Pancreas (tissue), 10 donors: ENCODE measurements at regions not wholly inside any gene's neighbourhood (a gene's known extent, or its start where the extent isn't known, plus 50 kb on each side); places are given as distances from the start of the nearest gene placed in this dataset.

Experiments used
- ATAC-seq, 4 donors: fragments of 200-7000 bp; cut with Tn5 transposase; one replicate each; pipeline versions ENCODE4 v1.8.0 to v1.9.1; 2020; ENCODE audit warnings: mild to moderate bottlenecking in 4 of 4, moderate library complexity in 4 of 4
- DNase-seq, 6 donors: peaks; one replicate each; pipeline ENCODE4 v3.0.0-alpha.2; 2020
- FAIRE-seq: peaks from 2 replicates; lab custom pipeline; 2012; peaks lifted over from hg19 to GRCh38; lab: Jason Lieb, UNC
- H3K27ac ChIP-seq, 4 donors: fragments of 200-600 bp; sonication (generic); 1 replicate in 3 of 4; 2 replicates in 1 of 4; pipeline versions ENCODE4 v1.5.0 to v1.8.0; 2020
- H3K27me3 ChIP-seq, 4 donors: fragments of 200-600 bp; one replicate each; pipeline ENCODE4 v1.8.0; 2021
- H3K36me3 ChIP-seq, 3 donors: fragments of 200-600 bp; sonication (generic) in 1 of 3; one replicate each; pipeline versions ENCODE4 v1.5.0 to v1.8.0; 2020 to 2021
- H3K4me1 ChIP-seq, 3 donors: fragments of 200-600 bp; one replicate each; pipeline ENCODE4 v1.8.0; 2021
- H3K4me3 ChIP-seq, 4 donors: fragments of 200-600 bp; sonication (generic) in 2 of 4; one replicate each; pipeline versions ENCODE4 v1.5.0 to v1.8.0; 2020 to 2021
- H3K9me3 ChIP-seq, 4 donors: fragments of 200-600 bp; one replicate each; pipeline ENCODE4 v1.8.0; 2021
- WGBS, 2 donors: extraction: QIAGEN DNeasy Blood & Tissue Kit; methylation state at CpG; one replicate each; pipeline ENCODE4 v1.1.7; 2013; 5-methylcytosine and 5-hydroxymethylcytosine counted together
- intact Hi-C, 3 donors: fragments of 100-400 bp; cut with DNase I; formaldehyde crosslinking; loops; one replicate each; pipeline versions ENCODE4 v1.11.1 to v1.14.2; 2022
- TF ChIP-seq, protein P1 (sequence below), 4 donors: fragments of 200-600 bp; sonication (generic) in 3 of 4; IDR thresholded peaks; one replicate each; pipeline versions ENCODE4 v1.5.0 to v1.8.0; 2021; ENCODE audit warnings: antibody characterized with exemption in 4 of 4
- donor health status: healthy with polysubstance abuse.
- donor health status: DM: no; HTN: no; CAD: no; lungs with moderate emphysema.
- donor health status: DM: no; HTN: no; CAD: no.
- donor health status: control.
- donor health status: control.
- donor health status: Bipolar disorder and iron deficiency.
- donor health status: DM: yes; HTN: yes; CAD: no.
- donor health status: DM: no; HTN: no; CAD: no.
- donor health status: DM: no; HTN: no; CAD: no.
- donor health status: DM: yes; HTN: yes; CAD: no.

DNA sequence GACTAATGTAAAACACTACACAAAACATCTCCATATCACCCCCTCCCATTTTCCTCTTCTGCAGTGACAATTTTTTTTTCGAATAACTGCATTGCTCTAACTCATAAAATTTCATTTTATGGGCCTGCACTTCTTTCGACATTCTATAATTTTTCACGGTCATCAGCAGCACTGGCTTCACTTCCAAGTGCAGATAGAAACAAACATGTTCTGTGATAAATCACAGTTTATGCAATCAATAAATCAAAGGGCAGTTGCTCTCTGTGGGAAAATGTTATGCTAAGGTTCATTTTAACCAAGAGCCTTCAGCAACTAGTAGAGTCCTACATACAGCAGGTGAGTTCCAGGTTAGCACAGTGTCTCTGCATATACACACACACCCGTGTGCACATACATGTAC lies 100.1 kb downstream of the GPAM start:
- ATAC-seq: no peak
- 35 to 41% methylated on average over 4 of the region's 4 CpGs for WGBS, 2 donors
- Histone ChIP-seq H3K4me1 (no peaks in the 10 kb centered on the region), H3K9me3 (no peaks in the 10 kb centered on the region), H3K27ac (no peak overlapping the region), H3K27me3 (no peaks in the 10 kb centered on the region), H3K4me3 (no peak overlapping the region), H3K36me3 (no peaks in the 10 kb centered on the region)
- DNase-seq: no peak
- FAIRE-seq: no peak
- TF ChIP-seq, protein P1, sequence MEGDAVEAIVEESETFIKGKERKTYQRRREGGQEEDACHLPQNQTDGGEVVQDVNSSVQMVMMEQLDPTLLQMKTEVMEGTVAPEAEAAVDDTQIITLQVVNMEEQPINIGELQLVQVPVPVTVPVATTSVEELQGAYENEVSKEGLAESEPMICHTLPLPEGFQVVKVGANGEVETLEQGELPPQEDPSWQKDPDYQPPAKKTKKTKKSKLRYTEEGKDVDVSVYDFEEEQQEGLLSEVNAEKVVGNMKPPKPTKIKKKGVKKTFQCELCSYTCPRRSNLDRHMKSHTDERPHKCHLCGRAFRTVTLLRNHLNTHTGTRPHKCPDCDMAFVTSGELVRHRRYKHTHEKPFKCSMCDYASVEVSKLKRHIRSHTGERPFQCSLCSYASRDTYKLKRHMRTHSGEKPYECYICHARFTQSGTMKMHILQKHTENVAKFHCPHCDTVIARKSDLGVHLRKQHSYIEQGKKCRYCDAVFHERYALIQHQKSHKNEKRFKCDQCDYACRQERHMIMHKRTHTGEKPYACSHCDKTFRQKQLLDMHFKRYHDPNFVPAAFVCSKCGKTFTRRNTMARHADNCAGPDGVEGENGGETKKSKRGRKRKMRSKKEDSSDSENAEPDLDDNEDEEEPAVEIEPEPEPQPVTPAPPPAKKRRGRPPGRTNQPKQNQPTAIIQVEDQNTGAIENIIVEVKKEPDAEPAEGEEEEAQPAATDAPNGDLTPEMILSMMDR (IDR thresholded peaks at IDR 0.05): no peak
- intact Hi-C loops: no loop called here

DNA sequence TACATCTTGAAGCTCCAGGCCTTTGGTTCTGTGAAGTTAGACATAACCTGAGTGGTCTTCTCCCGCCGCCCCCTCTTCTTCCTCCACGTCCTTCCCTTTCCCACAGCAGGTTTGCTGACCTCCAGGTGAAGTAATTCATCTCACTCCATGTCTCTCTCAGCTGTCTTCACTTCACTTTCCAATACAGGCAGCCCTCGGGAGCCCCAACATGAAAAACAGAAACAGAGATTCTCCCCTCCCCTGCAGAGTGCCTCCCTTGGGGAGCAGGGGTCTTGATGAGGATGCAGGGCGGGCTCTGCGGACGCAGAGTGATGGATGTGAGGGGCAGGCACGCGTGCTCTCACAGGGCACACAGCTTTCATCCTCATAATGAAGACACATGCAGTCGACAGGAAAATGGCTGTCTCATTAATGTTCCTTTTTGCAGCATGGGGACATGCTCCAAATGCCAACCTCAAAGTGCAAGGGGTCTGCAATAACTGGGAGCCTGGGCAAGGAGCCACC lies 95.6 kb downstream of the GPAM start:
- intact Hi-C loops: no loop called here
- FAIRE-seq (no peak), ATAC-seq (no peak), DNase-seq (no peak)
- Histone ChIP-seq H3K4me1 (no peaks in the 10 kb centered on the region), H3K27ac (no peak overlapping the region), H3K9me3 (no peaks in the 10 kb centered on the region), H3K27me3 (no peaks in the 10 kb centered on the region), H3K36me3 (no peaks in the 10 kb centered on the region), H3K4me3 (no peak overlapping the region)
- WGBS, 2 donors: 64 to 79% methylated on average over 10 of the region's 10 CpGs
- TF ChIP-seq, protein P1 (IDR thresholded peaks at IDR 0.05): no peak

DNA sequence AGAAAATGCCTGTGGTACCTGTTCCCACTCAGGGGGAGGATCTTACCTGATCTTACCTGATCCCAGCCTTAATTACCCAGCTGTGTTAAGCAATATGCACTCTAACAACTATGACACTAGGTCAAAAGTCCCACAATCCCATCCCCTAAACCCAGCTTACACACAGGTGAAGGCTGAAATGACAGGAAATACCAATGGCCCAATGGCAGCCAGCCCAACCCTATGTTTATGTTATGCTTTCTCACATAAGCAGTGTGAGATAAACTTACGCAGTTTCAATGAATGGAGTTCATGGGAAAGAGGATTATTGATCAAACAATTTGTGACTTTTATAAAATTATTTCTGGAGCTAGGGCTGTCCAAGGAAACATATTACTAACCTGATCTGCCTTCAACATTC lies 91.9 kb downstream of the GPAM start:
- Histone ChIP-seq H3K27me3 (no peaks in the 10 kb centered on the region), H3K4me3 (no peak overlapping the region), H3K9me3 (no peaks in the 10 kb centered on the region), H3K36me3 (no peaks in the 10 kb centered on the region), H3K4me1 (no peaks in the 10 kb centered on the region), H3K27ac (no peak overlapping the region)
- WGBS, 2 donors: 80 to 88% methylated on average over 1 of the region's 1 CpG
- ATAC-seq: no peak
- TF ChIP-seq, protein P1 (IDR thresholded peaks at IDR 0.05): no peak
- FAIRE-seq: no peak
- no peak for DNase-seq
- intact Hi-C loops: no loop called here

DNA sequence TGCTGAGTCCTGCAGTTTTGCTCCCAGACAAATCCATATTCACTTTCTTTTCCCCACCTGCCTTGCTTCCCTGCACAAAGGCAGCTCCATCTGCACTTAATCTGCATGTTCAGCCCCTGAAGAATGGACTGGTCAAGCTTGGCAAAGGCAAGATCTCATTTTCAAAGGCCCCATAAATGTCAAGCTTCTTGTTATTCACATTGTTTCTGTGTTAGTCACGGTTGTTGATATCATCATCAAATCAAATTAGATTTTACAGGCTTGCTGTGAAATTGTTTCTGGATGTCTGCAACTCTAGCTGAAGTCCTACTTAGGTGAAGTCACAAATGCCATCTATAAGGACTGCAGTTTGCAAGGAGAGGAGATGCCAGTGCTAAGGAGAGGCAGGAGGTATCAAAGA lies 91.0 kb downstream of the GPAM start:
- FAIRE-seq: no peak
- no peaks in the 10 kb centered on the region for H3K27me3 ChIP-seq
- no peak for ATAC-seq
- H3K4me3 ChIP-seq: no peak overlapping the region
- no peak overlapping the region for H3K27ac ChIP-seq
- intact Hi-C loops: no loop called here
- no peaks in the 10 kb centered on the region for H3K4me1 ChIP-seq
- no peak for DNase-seq
- H3K36me3 ChIP-seq: no peaks in the 10 kb centered on the region
- WGBS, 2 donors: 61 to 62% methylated on average over 1 of the region's 1 CpG
- TF ChIP-seq, protein P1 (IDR thresholded peaks at IDR 0.05): no peak
- H3K9me3 ChIP-seq: no peaks in the 10 kb centered on the region

DNA sequence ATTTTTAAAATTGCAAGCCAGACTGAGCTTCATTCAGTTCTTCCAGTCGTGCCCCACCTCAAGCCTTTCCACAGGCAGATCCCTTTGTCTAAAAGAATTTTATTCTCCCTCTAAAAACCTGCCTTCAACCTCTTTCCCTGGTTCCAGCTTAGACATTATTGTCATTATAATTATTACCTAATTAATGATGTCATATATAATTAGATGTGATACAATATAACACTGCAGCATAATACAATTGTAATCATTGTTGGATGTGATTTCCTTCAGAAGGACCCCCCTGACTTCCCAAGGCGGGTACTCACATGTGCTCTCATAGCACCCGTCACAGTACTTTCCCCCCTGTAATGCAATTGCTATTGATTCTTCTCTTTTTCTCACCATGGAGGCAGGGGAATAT lies 88.6 kb downstream of the GPAM start:
- H3K4me1 ChIP-seq: no peaks in the 10 kb centered on the region
- no peaks in the 10 kb centered on the region for H3K36me3 ChIP-seq
- H3K27ac ChIP-seq: no peak overlapping the region
- intact Hi-C loops: no loop called here
- TF ChIP-seq, protein P1 (IDR thresholded peaks at IDR 0.05): no peak
- 35 to 64% methylated on average over 3 of the region's 3 CpGs for WGBS, 2 donors
- ATAC-seq (no peak), FAIRE-seq (no peak), DNase-seq (no peak)
- H3K9me3 ChIP-seq: no peaks in the 10 kb centered on the region
- H3K4me3 ChIP-seq: no peak overlapping the region
- no peaks in the 10 kb centered on the region for H3K27me3 ChIP-seq
